BE2C (cell line): ENCODE measurements at regions not wholly inside any gene's neighbourhood (a gene's known extent, or its start where the extent isn't known, plus 50 kb on each side); places are given as distances from the start of the nearest gene placed in this dataset.

ENCODE experiments used
- DNase-seq: peaks from one replicate; pipeline ENCODE4 v3.0.0-alpha.2; 2020
- H3K27me3 ChIP-seq: fragments of 250-450 bp; sonication (Bioruptor Pico); 2 replicates; pipeline ENCODE4 v1.5.1; 2020; ENCODE audit warnings: mild to moderate bottlenecking
- H3K36me3 ChIP-seq: fragments of 250-450 bp; sonication (Bioruptor Pico); 2 replicates; pipeline ENCODE4 v1.5.1; 2020; ENCODE audit warnings: mild to moderate bottlenecking
- H3K4me1 ChIP-seq: fragments of 250-450 bp; sonication (Bioruptor Pico); 2 replicates; pipeline ENCODE4 v1.5.1; 2020
- H3K4me3 ChIP-seq: 2 replicates; pipeline ENCODE4 v1.5.1; 2011; ENCODE audit warnings: low read depth, low read length
- H3K9me3 ChIP-seq: fragments of 250-450 bp; sonication (Bioruptor Pico); 2 replicates; pipeline ENCODE4 v1.5.1; 2020
- CTCF ChIP-seq: IDR thresholded peaks from 2 replicates; pipeline ENCODE4 v1.5.1; 2012; ENCODE audit warnings: mild to moderate bottlenecking, low read depth, low read length

GRCh38 chr1:189656628-189657530, 820.8 kb downstream of the BRINP3 start:
- peaks cover 9% of the 10 kb centered on the region for H3K4me1 ChIP-seq
- TF ChIP-seq CTCF, result no peak
- H3K9me3 ChIP-seq, result no peaks in the 10 kb centered on the region
- no peaks in the 10 kb centered on the region for H3K36me3 ChIP-seq
- peak overlapping the region; percentile 21 for H3K4me3 ChIP-seq
- no peaks in the 10 kb centered on the region for H3K27me3 ChIP-seq
- DNase-seq, result no peak

DNA sequence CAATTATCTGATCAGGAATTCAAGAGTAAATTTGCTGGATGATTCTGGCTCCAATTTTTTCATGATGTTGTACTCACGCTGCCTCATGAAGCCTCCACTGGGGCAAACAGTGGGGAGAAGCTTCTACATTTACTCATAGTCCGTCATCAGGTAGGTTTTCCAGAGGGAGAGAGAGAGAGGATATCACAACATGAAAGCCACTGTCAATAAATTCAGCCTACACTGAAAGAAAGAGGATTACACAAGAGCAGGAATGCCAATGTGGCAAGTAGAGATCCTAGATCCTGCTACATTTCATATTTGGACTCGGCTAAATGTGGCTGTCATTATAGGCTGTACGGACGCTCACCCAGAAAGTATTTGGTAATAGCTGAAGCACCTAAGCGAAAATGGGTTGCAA, 819.9 kb downstream of the BRINP3 start:
- no peak for TF ChIP-seq CTCF
- Histone ChIP-seq H3K4me1 (peaks cover 9% of the 10 kb centered on the region), H3K9me3 (no peaks in the 10 kb centered on the region), H3K27me3 (no peaks in the 10 kb centered on the region), H3K36me3 (no peaks in the 10 kb centered on the region), H3K4me3 (peak overlapping the region; percentile 20)
- no peak for DNase-seq

- no peaks in the 10 kb centered on the region for H3K36me3 ChIP-seq
- peaks cover 9% of the 10 kb centered on the region for H3K4me1 ChIP-seq
- DNase-seq, result peak; percentile 46
- peak overlapping the region; percentile 20 for H3K4me3 ChIP-seq
- H3K27me3 ChIP-seq, result no peaks in the 10 kb centered on the region
- TF ChIP-seq CTCF, result no peak
- no peaks in the 10 kb centered on the region for H3K9me3 ChIP-seq
Observed at GRCh38 chr1:189658381-189658780, 819.3 kb downstream of the BRINP3 start.

- H3K4me3 ChIP-seq, result no peak overlapping the region
- H3K36me3 ChIP-seq, result no peaks in the 10 kb centered on the region
- peaks cover 9% of the 10 kb centered on the region for H3K4me1 ChIP-seq
- DNase-seq, result no peak
- TF ChIP-seq CTCF, result no peak
- no peaks in the 10 kb centered on the region for H3K9me3 ChIP-seq
- H3K27me3 ChIP-seq, result no peaks in the 10 kb centered on the region
Observed at GRCh38 chr1:189659731-189660130, 817.9 kb downstream of the BRINP3 start.

- Histone ChIP-seq H3K9me3 (no peaks in the 10 kb centered on the region), H3K4me3 (no peak overlapping the region), H3K4me1 (peaks cover 9% of the 10 kb centered on the region), H3K27me3 (no peaks in the 10 kb centered on the region), H3K36me3 (no peaks in the 10 kb centered on the region)
- TF ChIP-seq CTCF, result no peak
- no peak for DNase-seq
Observed at GRCh38 chr1:189662190-189662589, 815.5 kb downstream of the BRINP3 start.

DNA sequence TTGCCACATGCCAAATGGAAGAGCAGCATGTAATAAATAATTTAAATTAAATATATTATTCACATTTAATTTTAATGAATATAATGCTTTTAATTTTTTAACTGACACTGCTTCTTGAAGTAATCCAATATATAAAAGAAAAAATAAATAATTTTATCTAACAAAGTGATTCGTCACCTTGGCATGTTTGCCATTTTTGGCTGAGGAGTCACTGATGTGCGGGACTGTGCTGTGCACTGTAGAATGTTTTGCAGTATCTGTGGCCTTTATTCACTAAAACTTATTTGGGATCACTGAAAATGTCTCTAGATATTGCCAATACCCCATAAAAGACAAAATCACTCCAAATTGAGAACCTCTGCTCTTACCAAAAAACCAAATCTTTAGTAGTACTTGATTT, 807.8 kb downstream of the BRINP3 start:
- Histone ChIP-seq H3K36me3 (no peaks in the 10 kb centered on the region), H3K4me3 (no peak overlapping the region), H3K4me1 (no peaks in the 10 kb centered on the region; the same call in 1 of the 2 replicates), H3K27me3 (no peaks in the 10 kb centered on the region), H3K9me3 (0 out of 2 replicates have a peak, but pooled peaks cover 2% of the 10 kb centered on the region)
- TF ChIP-seq CTCF, result no peak
- no peak for DNase-seq
